Gastrocnemius medialis (tissue), 4 donors: ENCODE measurements at regions not wholly inside any gene's neighbourhood (a gene's known extent, or its start where the extent isn't known, plus 50 kb on each side); places are given as distances from the start of the nearest gene placed in this dataset.

Experiments
- ATAC-seq, 2 donors: fragments of 150-250 bp; one replicate each; pipeline ENCODE4 v1.9.1; 2016
- DNase-seq, 2 donors: peaks; one replicate each; pipeline ENCODE4 v3.0.0-alpha.2; 2019
- H3K27ac ChIP-seq, 4 donors: fragments of 200-600 bp; sonication (generic); 1 replicate in 1 of 4; 2 replicates in 3 of 4; pipeline ENCODE4 v1.5.1; 2016 to 2018; ENCODE audit warnings: mild to moderate bottlenecking in 2 of 4, moderate library complexity in 1 of 4
- H3K27me3 ChIP-seq, 3 donors: fragments of 200-600 bp; sonication (generic) in 2 of 3; 1 replicate in 1 of 3; 2 replicates in 2 of 3; pipeline versions ENCODE4 v1.5.1 to v1.6.0; 2016 to 2019; ENCODE audit warnings: mild to moderate bottlenecking in 1 of 3, moderate library complexity in 1 of 3
- H3K36me3 ChIP-seq, 2 donors: fragments of 200-600 bp; sonication (generic) in 1 of 2; one replicate each; pipeline ENCODE4 v1.5.1; 2017 to 2018
- H3K4me1 ChIP-seq, 2 donors: fragments of 200-600 bp; sonication (generic) in 1 of 2; one replicate each; pipeline ENCODE4 v1.5.1; 2016 to 2017; ENCODE audit warnings: mild to moderate bottlenecking in 2 of 2
- H3K4me3 ChIP-seq, 4 donors: fragments of 200-600 bp; sonication (generic) in 3 of 4; 1 replicate in 1 of 4; 2 replicates in 3 of 4; pipeline ENCODE4 v1.5.1; 2016 to 2019; ENCODE audit warnings: mild to moderate bottlenecking in 2 of 4
- H3K9me3 ChIP-seq, 3 donors: fragments of 200-600 bp; sonication (generic) in 2 of 3; 1 replicate in 1 of 3; 2 replicates in 2 of 3; pipeline ENCODE4 v1.5.1; 2016 to 2019
- CTCF ChIP-seq, 5 experiments: fragments of 450-650 bp in 3 of 5; fragments of 200-600 bp in 2 of 5; sonication (generic) in 2 of 5; IDR thresholded peaks in 4 of 5; conservative IDR thresholded peaks in 1 of 5; 1 replicate in 4 of 5; 2 replicates in 1 of 5; pipeline ENCODE4 v1.5.1; 2016 to 2019; ENCODE audit warnings: antibody characterized with exemption in 5 of 5, mild to moderate bottlenecking in 3 of 5, moderate library complexity in 3 of 5
- POLR2A ChIP-seq, 2 donors: fragments of 450-650 bp; IDR thresholded peaks; one replicate each; pipeline ENCODE4 v1.6.1; 2017; ENCODE audit warnings: antibody characterized with exemption in 2 of 2, mild to moderate bottlenecking in 2 of 2, moderate library complexity in 2 of 2
- in situ Hi-C, 4 donors: fragments of 200-750 bp; cut with MboI; loops; one replicate each; pipeline versions ENCODE4 v1.15.0 to v1.8.0; 2017; ENCODE audit warnings: low sequenced_read_pairs in 4 of 4
- intact Hi-C: fragments of 100-400 bp; cut with DNase I; formaldehyde crosslinking; loops from one replicate; pipeline ENCODE4 v1.15.1; 2023; ENCODE audit warnings: low total_unique reads

GRCh38 chr1:72847651-72848050 is 565.3 kb upstream of the NEGR1 start:
- H3K9me3 ChIP-seq, result no peaks in the 10 kb centered on the region
- intact Hi-C loops (no loop called here), in situ Hi-C loops (no loop called here)
- DNase-seq, result no peak
- no peaks in the 10 kb centered on the region for H3K36me3 ChIP-seq
- no peaks in the 10 kb centered on the region for H3K4me1 ChIP-seq
- H3K27me3 ChIP-seq, result no peaks in the 10 kb centered on the region
- ATAC-seq, result no peak
- H3K4me3 ChIP-seq, result no peak overlapping the region
- TF ChIP-seq POLR2A (IDR thresholded peaks at IDR 0.05) (no peak), CTCF (IDR thresholded peaks at IDR 0.05 in 4 of 5, conservative IDR thresholded peaks at IDR 0.05 in 1 of 5) (no peak)
- no peak overlapping the region for H3K27ac ChIP-seq

- ATAC-seq, result no peak
- intact Hi-C loops, result no loop called here
- Histone ChIP-seq H3K4me3 (no peak overlapping the region), H3K4me1 (no peaks in the 10 kb centered on the region), H3K9me3 (no peaks in the 10 kb centered on the region), H3K27me3 (no peaks in the 10 kb centered on the region), H3K27ac (no peak overlapping the region), H3K36me3 (no peaks in the 10 kb centered on the region)
- in situ Hi-C loops, result no loop called here
- no peak for DNase-seq
- TF ChIP-seq POLR2A (IDR thresholded peaks at IDR 0.05), result no peak
- TF ChIP-seq CTCF (IDR thresholded peaks at IDR 0.05 in 4 of 5, conservative IDR thresholded peaks at IDR 0.05 in 1 of 5), result no peak
Measured at GRCh38 chr1:72846476-72847278, 564.3 kb upstream of the NEGR1 start.

GRCh38 chr1:72845981-72846380 is 563.6 kb upstream of the NEGR1 start:
- TF ChIP-seq CTCF (IDR thresholded peaks at IDR 0.05 in 4 of 5, conservative IDR thresholded peaks at IDR 0.05 in 1 of 5) (no peak), POLR2A (IDR thresholded peaks at IDR 0.05) (no peak)
- no peak for DNase-seq
- H3K9me3 ChIP-seq, result no peaks in the 10 kb centered on the region
- in situ Hi-C loops, result no loop called here
- H3K27ac ChIP-seq, result no peak overlapping the region
- H3K4me3 ChIP-seq, result no peak overlapping the region
- H3K36me3 ChIP-seq, result no peaks in the 10 kb centered on the region
- intact Hi-C loops, result no loop called here
- no peaks in the 10 kb centered on the region for H3K4me1 ChIP-seq
- ATAC-seq, result no peak
- no peaks in the 10 kb centered on the region for H3K27me3 ChIP-seq

DNA sequence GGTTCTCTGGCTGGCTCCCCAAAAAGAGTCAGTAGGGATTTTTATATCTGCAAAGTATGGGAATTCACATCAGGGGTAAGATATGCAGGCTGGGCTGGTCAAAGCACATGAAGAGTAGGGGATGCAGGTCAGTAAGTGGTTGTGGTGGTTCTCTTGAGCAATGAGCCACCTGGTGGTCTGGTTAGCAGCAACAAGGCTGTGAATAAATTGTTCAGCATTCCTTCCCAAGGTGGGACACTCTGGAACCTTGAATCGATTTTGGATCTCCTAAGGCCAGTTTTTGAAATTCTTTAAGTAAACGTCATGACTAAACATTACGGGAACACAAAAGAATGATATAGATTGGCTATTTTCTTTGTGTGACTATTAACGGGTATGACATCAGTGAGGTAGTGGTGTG is 563.0 kb upstream of the NEGR1 start:
- TF ChIP-seq POLR2A (IDR thresholded peaks at IDR 0.05) (no peak), CTCF (IDR thresholded peaks at IDR 0.05 in 4 of 5, conservative IDR thresholded peaks at IDR 0.05 in 1 of 5) (no peak)
- Histone ChIP-seq H3K9me3 (no peaks in the 10 kb centered on the region), H3K4me1 (no peaks in the 10 kb centered on the region), H3K4me3 (no peak overlapping the region), H3K27me3 (no peaks in the 10 kb centered on the region), H3K36me3 (no peaks in the 10 kb centered on the region), H3K27ac (no peak overlapping the region)
- intact Hi-C loops, result no loop called here
- in situ Hi-C loops, result no loop called here
- DNase-seq (no peak), ATAC-seq (no peak)

DNA sequence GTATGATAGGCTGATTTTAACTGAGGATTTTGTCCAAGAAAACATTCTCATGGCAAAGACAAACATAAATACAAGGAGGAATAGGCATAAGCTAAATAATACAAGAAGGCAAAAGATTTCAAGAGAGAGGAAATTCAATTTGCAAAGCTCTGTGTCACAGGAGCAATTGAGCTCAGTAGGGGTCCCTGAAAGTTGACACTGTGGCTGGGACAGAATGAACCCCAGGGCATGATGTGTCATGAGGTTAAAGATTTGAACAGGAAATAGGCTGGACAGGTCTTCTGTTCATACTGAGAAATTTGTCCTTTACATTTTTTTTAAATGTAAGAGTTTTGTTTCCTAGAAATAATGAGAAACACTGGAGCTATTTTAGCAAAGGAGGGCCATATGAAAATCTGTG is 555.4 kb upstream of the NEGR1 start:
- Histone ChIP-seq H3K27me3 (no peaks in the 10 kb centered on the region), H3K9me3 (no peaks in the 10 kb centered on the region), H3K27ac (no peak overlapping the region), H3K36me3 (no peaks in the 10 kb centered on the region), H3K4me3 (no peak overlapping the region), H3K4me1 (no peaks in the 10 kb centered on the region)
- no peak for DNase-seq
- intact Hi-C loops (no loop called here), in situ Hi-C loops (no loop called here)
- no peak for ATAC-seq
- TF ChIP-seq CTCF (IDR thresholded peaks at IDR 0.05 in 4 of 5, conservative IDR thresholded peaks at IDR 0.05 in 1 of 5), result no peak
- no peak for TF ChIP-seq POLR2A (IDR thresholded peaks at IDR 0.05)
